ENCODE measurements at regions not wholly inside any gene's neighbourhood (a gene's known extent, or its start where the extent isn't known, plus 50 kb on each side); places are given as distances from the start of the nearest gene placed in this dataset.

- Histone ChIP-seq H3K36me3 (no peaks in the 10 kb centered on the region), H3K27ac (no peak overlapping the region), H3K4me3 (no peak overlapping the region), H3K9me3 (ENCODE audit: low read depth) (no peaks in the 10 kb centered on the region), H3K27me3 (no peaks in the 10 kb centered on the region), H3K4me1 (ENCODE audit: low read depth) (peaks cover 4% of the 10 kb centered on the region)
- no peak for TF ChIP-seq CTCF (IDR thresholded peaks at IDR 0.05; ENCODE audit: low read depth, low read length)
- DNase-seq (ENCODE audit: low read depth in 1 of 2, low spot score in 1 of 2) = peak in 1 of 2 donors; percentile 63
Measured at GRCh38 chr5:171595801-171596231, 176.4 kb downstream of the FGF18 start.

- Histone ChIP-seq H3K27ac (peak overlapping the region; percentile 9), H3K9me3 (ENCODE audit: low read depth) (no peaks in the 10 kb centered on the region), H3K4me3 (no peak overlapping the region), H3K36me3 (no peaks in the 10 kb centered on the region), H3K4me1 (ENCODE audit: low read depth) (peaks cover 4% of the 10 kb centered on the region), H3K27me3 (no peaks in the 10 kb centered on the region)
- peak; percentile 29 to 97 for DNase-seq (ENCODE audit: low read depth in 1 of 2, low spot score in 1 of 2)
- peak; percentile 19 for TF ChIP-seq CTCF (IDR thresholded peaks at IDR 0.05; ENCODE audit: low read depth, low read length)
Measured at GRCh38 chr5:171596391-171596878, 177.0 kb downstream of the FGF18 start.

GRCh38 chr5:171597946-171598640, 178.6 kb downstream of the FGF18 start:
- Histone ChIP-seq H3K27me3 (no peaks in the 10 kb centered on the region), H3K4me1 (ENCODE audit: low read depth) (peaks cover 4% of the 10 kb centered on the region), H3K4me3 (no peak overlapping the region), H3K27ac (no peak overlapping the region), H3K36me3 (no peaks in the 10 kb centered on the region), H3K9me3 (ENCODE audit: low read depth) (no peaks in the 10 kb centered on the region)
- DNase-seq (ENCODE audit: low read depth in 1 of 2, low spot score in 1 of 2) = no peak
- peak; percentile 13 for TF ChIP-seq CTCF (IDR thresholded peaks at IDR 0.05; ENCODE audit: low read depth, low read length)

GRCh38 chr5:171598641-171599152, 179.2 kb downstream of the FGF18 start:
- no peak for DNase-seq (ENCODE audit: low read depth in 1 of 2, low spot score in 1 of 2)
- H3K27me3 ChIP-seq = no peaks in the 10 kb centered on the region
- H3K36me3 ChIP-seq = no peaks in the 10 kb centered on the region
- no peak for TF ChIP-seq CTCF (IDR thresholded peaks at IDR 0.05; ENCODE audit: low read depth, low read length)
- peaks cover 4% of the 10 kb centered on the region for H3K4me1 ChIP-seq (ENCODE audit: low read depth)
- H3K4me3 ChIP-seq = no peak overlapping the region
- no peak overlapping the region for H3K27ac ChIP-seq
- no peaks in the 10 kb centered on the region for H3K9me3 ChIP-seq (ENCODE audit: low read depth)

GRCh38 chr5:171599411-171599810, 180.0 kb downstream of the FGF18 start:
- no peak for TF ChIP-seq CTCF (IDR thresholded peaks at IDR 0.05; ENCODE audit: low read depth, low read length)
- Histone ChIP-seq H3K27me3 (no peaks in the 10 kb centered on the region), H3K4me1 (ENCODE audit: low read depth) (peaks cover 4% of the 10 kb centered on the region), H3K9me3 (ENCODE audit: low read depth) (no peaks in the 10 kb centered on the region), H3K27ac (no peak overlapping the region), H3K36me3 (no peaks in the 10 kb centered on the region), H3K4me3 (no peak overlapping the region)
- DNase-seq (ENCODE audit: low read depth in 1 of 2, low spot score in 1 of 2) = no peak

Measured in cardiac muscle cell (in vitro differentiated cells and primary cell).